ENCODE measurements at regions not wholly inside any gene's neighbourhood (a gene's known extent, or its start where the extent isn't known, plus 50 kb on each side); places are given as distances from the start of the nearest gene placed in this dataset.

DNA sequence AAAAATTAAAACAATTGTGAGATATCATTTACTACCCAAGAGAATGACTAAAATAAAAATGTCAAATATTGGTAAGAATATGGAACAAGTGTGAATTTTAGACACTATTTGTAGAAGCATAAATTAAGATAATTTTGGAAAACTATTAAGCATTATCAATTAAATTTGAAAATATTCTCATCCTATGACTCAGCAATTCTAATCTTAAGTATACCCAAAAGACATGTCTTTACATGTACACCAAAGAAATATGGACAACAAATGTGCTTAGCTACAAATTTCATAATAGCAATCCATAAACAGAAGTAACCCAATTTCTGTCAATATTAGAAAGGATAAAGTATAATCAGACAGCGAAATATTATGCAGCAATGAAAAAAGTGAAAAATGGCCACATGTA, 1032.2 kb upstream of the SEMA6D start:
- peaks cover 29% of the 10 kb centered on the region for H3K4me1 ChIP-seq (ENCODE audit: low read depth)
- TF ChIP-seq, protein P1, sequence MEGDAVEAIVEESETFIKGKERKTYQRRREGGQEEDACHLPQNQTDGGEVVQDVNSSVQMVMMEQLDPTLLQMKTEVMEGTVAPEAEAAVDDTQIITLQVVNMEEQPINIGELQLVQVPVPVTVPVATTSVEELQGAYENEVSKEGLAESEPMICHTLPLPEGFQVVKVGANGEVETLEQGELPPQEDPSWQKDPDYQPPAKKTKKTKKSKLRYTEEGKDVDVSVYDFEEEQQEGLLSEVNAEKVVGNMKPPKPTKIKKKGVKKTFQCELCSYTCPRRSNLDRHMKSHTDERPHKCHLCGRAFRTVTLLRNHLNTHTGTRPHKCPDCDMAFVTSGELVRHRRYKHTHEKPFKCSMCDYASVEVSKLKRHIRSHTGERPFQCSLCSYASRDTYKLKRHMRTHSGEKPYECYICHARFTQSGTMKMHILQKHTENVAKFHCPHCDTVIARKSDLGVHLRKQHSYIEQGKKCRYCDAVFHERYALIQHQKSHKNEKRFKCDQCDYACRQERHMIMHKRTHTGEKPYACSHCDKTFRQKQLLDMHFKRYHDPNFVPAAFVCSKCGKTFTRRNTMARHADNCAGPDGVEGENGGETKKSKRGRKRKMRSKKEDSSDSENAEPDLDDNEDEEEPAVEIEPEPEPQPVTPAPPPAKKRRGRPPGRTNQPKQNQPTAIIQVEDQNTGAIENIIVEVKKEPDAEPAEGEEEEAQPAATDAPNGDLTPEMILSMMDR (IDR thresholded peaks at IDR 0.05) = no peak
- ATAC-seq = no peak
- H3K9me3 ChIP-seq = no peaks in the 10 kb centered on the region
- no peak overlapping the region for H3K4me3 ChIP-seq
- DNase-seq = no peak
- intact Hi-C loops (cut with DNase I, micrococcal nuclease) = no loop called here
- no peaks in the 10 kb centered on the region for H3K36me3 ChIP-seq (ENCODE audit: low read depth)

DNA sequence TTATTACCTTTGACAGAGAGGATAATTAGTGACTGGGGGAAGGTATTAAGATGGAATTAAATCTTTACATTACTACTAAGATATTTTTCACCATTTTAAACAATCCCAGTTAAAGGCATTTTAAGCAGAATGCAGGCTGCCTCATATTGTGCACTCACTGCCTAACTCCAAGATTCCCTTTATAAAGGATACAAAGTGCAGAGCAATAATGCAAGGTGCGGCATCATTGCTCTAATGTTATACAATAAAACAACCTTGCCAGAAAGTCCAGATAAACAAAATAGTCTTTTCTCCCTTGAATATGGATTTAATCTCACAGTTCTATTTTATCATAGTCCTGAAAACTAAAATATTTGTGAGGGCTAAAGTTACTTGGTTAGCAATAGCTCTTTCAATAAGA, 1031.6 kb upstream of the SEMA6D start:
- no peaks in the 10 kb centered on the region for H3K9me3 ChIP-seq
- DNase-seq = peak in 1 of 3 donors; percentile 68
- peaks cover 29% of the 10 kb centered on the region for H3K4me1 ChIP-seq (ENCODE audit: low read depth)
- intact Hi-C loops (cut with DNase I, micrococcal nuclease) = no loop called here
- TF ChIP-seq, protein P1 (IDR thresholded peaks at IDR 0.05) = no peak
- H3K36me3 ChIP-seq (ENCODE audit: low read depth) = no peaks in the 10 kb centered on the region
- H3K4me3 ChIP-seq = no peak overlapping the region
- peak; percentile 73 for ATAC-seq

DNA sequence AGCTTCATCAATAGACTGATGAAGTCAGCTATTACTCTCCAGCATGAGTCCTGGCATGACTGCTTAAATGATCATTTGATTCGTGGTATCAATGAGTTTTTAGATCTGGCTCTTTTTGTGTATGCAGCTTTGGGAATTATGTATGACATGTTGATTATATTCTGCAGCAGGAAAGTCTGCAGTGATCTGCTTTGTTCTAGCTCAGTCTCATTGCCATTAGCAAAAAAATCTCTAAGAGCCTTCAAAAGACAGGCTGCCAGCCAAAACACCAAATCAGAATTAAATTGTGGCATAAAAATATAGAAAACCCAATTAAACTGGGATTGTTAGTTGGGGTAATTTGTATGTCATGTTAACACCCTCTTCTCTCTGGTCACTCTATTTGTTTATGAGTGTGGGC, 1021.0 kb upstream of the SEMA6D start:
- intact Hi-C loops (cut with DNase I, micrococcal nuclease) = no loop called here
- ATAC-seq (no peak), DNase-seq (no peak)
- Histone ChIP-seq H3K4me3 (no peak overlapping the region), H3K4me1 (ENCODE audit: low read depth) (no peaks in the 10 kb centered on the region), H3K36me3 (ENCODE audit: low read depth) (no peaks in the 10 kb centered on the region), H3K9me3 (no peaks in the 10 kb centered on the region)
- TF ChIP-seq, protein P1 (IDR thresholded peaks at IDR 0.05) = no peak

GRCh38 chr15:46701346-46701745, 1016.0 kb upstream of the SEMA6D start:
- Histone ChIP-seq H3K4me1 (ENCODE audit: low read depth) (no peaks in the 10 kb centered on the region), H3K4me3 (no peak overlapping the region), H3K36me3 (ENCODE audit: low read depth) (no peaks in the 10 kb centered on the region), H3K9me3 (no peaks in the 10 kb centered on the region)
- intact Hi-C loops (cut with DNase I, micrococcal nuclease) = no loop called here
- TF ChIP-seq, protein P1 (IDR thresholded peaks at IDR 0.05) = no peak
- ATAC-seq (no peak), DNase-seq (no peak)

DNA sequence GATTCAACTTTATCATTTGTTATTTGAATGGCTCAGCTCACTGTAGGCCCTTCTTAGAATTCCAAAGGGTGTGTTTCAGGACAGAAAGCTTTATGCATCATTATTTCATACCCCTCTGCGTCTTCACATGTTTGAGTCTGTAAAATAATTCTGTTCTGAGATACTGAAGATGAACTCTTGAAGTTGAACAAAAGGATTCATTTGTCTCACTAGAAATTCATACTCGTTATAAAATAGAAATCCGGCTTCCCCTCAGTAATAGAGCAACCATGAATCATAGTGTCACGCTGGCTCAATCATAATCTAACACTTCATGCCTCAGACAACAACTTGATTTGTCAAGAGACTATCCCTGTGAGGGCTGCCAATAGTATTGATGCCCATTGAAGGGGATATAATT, 1015.4 kb upstream of the SEMA6D start:
- H3K9me3 ChIP-seq = no peaks in the 10 kb centered on the region
- ATAC-seq = no peak

More for the DNA sequence above, 1015.4 kb upstream of the SEMA6D start:
- no peaks in the 10 kb centered on the region for H3K36me3 ChIP-seq (ENCODE audit: low read depth)
- no peak overlapping the region for H3K4me3 ChIP-seq
- TF ChIP-seq, protein P1 (IDR thresholded peaks at IDR 0.05) = no peak
- intact Hi-C loops (cut with DNase I, micrococcal nuclease) = no loop called here
- no peaks in the 10 kb centered on the region for H3K4me1 ChIP-seq (ENCODE audit: low read depth)
- no peak for DNase-seq
